IgD-negative memory B cell (primary cell): ENCODE measurements at regions not wholly inside any gene's neighbourhood (a gene's known extent, or its start where the extent isn't known, plus 50 kb on each side); places are given as distances from the start of the nearest gene placed in this dataset.

ENCODE experiments used
- H3K27ac Mint-ChIP-seq, 3 donors: one replicate each; pipeline ENCODE4 v1.8.0; 2020 to 2022; ENCODE audit warnings: mild to moderate bottlenecking in 3 of 3, mixed read lengths in 3 of 3, moderate library complexity in 1 of 3
- H3K27me3 Mint-ChIP-seq: one replicate; pipeline ENCODE4 v1.8.0; 2021; ENCODE audit warnings: mixed read lengths
- H3K36me3 Mint-ChIP-seq: one replicate; pipeline ENCODE4 v1.8.0; 2020; ENCODE audit warnings: mild to moderate bottlenecking, mixed read lengths
- H3K4me1 Mint-ChIP-seq, 3 donors: one replicate each; pipeline ENCODE4 v1.8.0; 2020 to 2022; ENCODE audit warnings: mixed read lengths in 3 of 3, mild to moderate bottlenecking in 1 of 3
- H3K4me3 Mint-ChIP-seq, 4 donors: one replicate each; pipeline ENCODE4 v1.8.0; 2020 to 2022; ENCODE audit warnings: mild to moderate bottlenecking in 4 of 4, mixed read lengths in 4 of 4, moderate library complexity in 3 of 4
- H3K9me3 Mint-ChIP-seq, 3 donors: one replicate each; pipeline ENCODE4 v1.8.0; 2020 to 2021; ENCODE audit warnings: mixed read lengths in 3 of 3, mild to moderate bottlenecking in 1 of 3

DNA sequence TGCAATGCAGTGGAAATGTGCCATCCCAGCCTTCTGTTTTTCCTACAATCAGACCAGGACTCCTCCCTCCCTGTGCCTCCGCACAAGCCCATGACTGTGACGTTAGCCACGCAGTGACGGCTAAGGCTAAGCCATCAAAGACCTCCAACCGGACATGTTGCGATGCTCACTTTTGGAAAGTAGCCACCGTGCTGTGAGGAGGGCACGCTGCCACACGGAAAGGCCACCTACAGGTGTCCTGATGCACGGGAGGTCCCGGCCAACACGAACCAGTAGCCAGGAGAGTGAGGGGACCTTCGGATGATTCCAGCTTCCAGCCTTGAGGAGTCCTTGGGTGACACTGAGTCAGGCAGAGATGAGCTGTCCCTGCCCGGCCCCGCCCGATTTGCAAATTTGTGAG, 53.9 kb downstream of the FOXL1 start:
- Mint-ChIP-seq H3K9me3 (peaks cover 0 to 4% (median 2%) of the 10 kb centered on the region in 3 donors), H3K4me3 (no peak overlapping the region), H3K27me3 (peaks cover 8% of the 10 kb centered on the region), H3K36me3 (no peaks in the 10 kb centered on the region), H3K27ac (no peak overlapping the region), H3K4me1 (peaks cover 0 to 3% (median 0%) of the 10 kb centered on the region in 3 donors)

DNA sequence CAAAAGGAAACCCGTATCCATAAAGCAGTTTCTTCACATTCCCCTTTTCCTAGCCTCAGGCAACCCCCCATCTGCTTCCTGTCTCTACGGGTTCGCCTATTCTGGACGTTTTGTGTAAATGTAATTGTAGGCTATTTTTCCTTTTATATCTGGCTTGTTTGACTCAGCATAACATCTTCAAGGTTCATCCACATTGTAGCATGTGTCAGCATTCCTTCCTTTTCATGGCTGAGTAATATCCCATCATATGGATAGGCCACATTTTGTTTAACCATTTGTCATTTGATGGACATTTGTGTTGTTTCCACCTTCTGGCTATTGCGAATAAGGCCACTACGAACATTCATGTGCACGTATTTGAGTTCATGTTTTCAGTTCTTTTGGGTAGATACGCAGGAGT, 54.6 kb downstream of the FOXL1 start:
- H3K9me3 Mint-ChIP-seq, result peaks cover 0 to 4% (median 2%) of the 10 kb centered on the region in 3 donors
- no peak overlapping the region for H3K27ac Mint-ChIP-seq
- H3K27me3 Mint-ChIP-seq, result peaks cover 12% of the 10 kb centered on the region
- H3K4me3 Mint-ChIP-seq, result no peak overlapping the region
- H3K36me3 Mint-ChIP-seq, result no peaks in the 10 kb centered on the region
- peaks cover 0 to 3% (median 0%) of the 10 kb centered on the region in 3 donors for H3K4me1 Mint-ChIP-seq

DNA sequence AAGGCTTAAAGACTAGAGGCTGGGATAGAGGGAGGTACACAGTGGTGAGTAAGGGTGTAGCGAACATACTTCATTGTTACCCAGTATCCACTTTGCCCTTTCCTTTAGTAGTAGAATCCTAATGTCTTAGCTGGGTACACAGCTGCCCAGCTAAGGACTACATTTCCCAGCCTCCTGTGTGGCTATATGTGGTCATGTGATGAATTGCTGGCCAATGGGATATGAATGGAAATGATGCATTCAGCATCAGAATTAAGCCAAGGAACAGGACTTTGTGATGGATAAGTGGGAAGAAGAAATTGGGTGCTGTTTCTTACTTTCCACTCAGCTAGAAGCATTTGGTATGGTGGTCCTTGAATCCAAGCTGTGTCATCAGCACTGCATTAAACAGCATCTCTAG, 55.9 kb downstream of the FOXL1 start:
- Mint-ChIP-seq H3K9me3 (peaks cover 0 to 8% (median 4%) of the 10 kb centered on the region in 3 donors), H3K4me1 (peaks cover 0 to 3% (median 0%) of the 10 kb centered on the region in 3 donors), H3K27ac (no peak overlapping the region), H3K27me3 (peaks cover 14% of the 10 kb centered on the region), H3K4me3 (no peak overlapping the region), H3K36me3 (no peaks in the 10 kb centered on the region)

DNA sequence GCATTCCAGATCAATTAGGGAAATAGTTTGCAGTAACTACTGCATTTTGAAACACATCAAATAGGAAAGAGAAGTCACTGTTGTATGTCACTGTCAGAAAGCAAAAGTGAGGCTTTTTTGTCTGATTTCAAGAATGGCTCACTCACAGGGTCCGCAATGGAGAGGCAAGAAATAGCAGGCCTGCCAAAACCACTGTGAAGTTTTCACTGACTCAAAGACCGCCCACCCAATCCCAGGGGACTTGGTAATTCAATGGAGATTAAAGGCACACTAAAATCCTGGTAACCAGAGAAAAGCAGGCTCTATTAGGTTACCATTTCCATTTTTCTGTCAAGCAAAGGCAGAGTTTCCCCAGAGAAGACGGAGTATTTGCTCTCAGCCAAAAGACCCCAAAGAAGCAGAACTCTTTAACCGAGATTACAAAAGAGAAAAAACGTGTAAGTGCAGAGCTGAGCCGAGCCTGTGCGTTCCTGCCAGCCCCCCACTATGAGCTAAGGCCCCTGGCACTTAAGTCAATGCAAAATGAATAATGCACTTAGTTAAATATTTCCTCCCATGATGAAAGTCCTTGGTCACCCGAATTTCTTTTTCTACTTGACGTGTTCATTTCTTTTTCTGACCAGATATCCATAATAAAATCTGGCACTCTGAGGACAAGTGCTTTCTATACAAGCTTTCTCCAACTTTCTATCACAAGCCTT, 57.0 kb downstream of the FOXL1 start:
- Mint-ChIP-seq H3K27me3 (peaks cover 13% of the 10 kb centered on the region), H3K9me3 (peaks cover 0 to 8% (median 4%) of the 10 kb centered on the region in 3 donors), H3K4me1 (peaks cover 0 to 3% (median 0%) of the 10 kb centered on the region in 3 donors), H3K36me3 (no peaks in the 10 kb centered on the region), H3K4me3 (no peak overlapping the region), H3K27ac (no peak overlapping the region)

DNA sequence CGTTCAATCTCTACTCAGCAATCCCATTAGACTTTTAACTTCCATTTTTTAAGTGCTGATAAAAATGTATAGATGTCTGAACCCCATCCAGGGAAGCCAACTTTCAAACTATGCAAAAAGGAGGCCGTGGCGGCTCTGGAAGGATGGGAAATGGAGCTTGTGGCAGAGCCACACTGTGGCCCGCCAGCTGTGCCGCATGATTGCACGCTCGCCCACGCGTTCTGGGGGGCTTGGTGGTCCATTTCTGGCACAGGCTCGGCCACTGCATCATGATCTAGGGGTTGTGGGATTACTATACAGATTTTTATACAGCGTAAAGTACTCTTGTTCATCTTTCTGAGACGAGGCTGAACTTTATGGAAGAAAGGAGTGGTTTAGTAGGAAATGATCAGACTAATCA, 57.6 kb downstream of the FOXL1 start:
- peaks cover 0 to 2% (median 0%) of the 10 kb centered on the region in 3 donors for H3K4me1 Mint-ChIP-seq
- H3K4me3 Mint-ChIP-seq, result no peak overlapping the region
- peaks cover 0 to 8% (median 4%) of the 10 kb centered on the region in 3 donors for H3K9me3 Mint-ChIP-seq
- no peak overlapping the region for H3K27ac Mint-ChIP-seq
- peaks cover 13% of the 10 kb centered on the region for H3K27me3 Mint-ChIP-seq
- no peaks in the 10 kb centered on the region for H3K36me3 Mint-ChIP-seq

DNA sequence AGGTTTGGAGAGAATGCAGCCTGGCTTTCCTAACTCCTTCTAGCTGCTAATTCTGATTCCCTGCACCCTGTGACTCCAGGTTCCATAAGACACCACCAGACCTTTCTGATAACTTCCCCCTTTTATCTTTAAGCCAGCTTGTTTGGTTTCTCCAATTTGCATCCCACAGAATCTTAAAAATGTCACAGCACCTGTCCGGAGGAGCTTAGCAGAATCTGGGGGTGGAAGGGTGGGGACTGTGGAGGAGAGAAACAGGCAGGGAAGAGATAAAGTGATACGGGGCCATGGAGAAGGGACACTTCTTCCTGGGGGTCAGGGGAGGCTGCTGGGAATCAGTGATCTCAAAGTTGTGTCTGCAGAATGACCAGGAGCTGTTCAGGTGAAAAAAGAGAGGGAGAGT, 59.4 kb downstream of the FOXL1 start:
- H3K27me3 Mint-ChIP-seq, result peaks cover 11% of the 10 kb centered on the region
- no peak overlapping the region for H3K4me3 Mint-ChIP-seq
- H3K9me3 Mint-ChIP-seq, result peaks cover 1 to 8% (median 4%) of the 10 kb centered on the region in 3 donors
- H3K27ac Mint-ChIP-seq, result no peak overlapping the region
- H3K4me1 Mint-ChIP-seq, result no peaks in the 10 kb centered on the region
- H3K36me3 Mint-ChIP-seq, result no peaks in the 10 kb centered on the region

DNA sequence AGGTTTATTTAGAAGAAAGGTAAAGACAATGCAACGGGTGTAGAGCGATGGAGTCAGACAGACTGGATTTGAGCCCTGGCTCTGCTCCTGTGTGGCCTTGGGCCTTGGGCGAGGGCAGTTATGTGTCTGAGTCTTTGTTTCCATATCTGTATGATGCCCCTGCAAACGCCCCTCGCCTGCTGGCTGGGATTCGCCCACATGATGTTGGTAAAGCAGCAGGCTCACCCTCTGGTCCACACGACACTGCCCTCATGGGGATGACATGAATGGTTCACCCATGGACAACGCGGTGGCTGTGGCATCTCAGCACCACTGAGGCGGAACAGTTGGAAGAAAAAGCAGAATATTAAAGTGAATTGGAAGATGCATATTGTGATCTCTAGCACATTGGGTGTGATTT, 60.3 kb downstream of the FOXL1 start:
- peaks cover 0 to 6% (median 1%) of the 10 kb centered on the region in 3 donors for H3K9me3 Mint-ChIP-seq
- no peak overlapping the region for H3K4me3 Mint-ChIP-seq
- H3K36me3 Mint-ChIP-seq, result no peaks in the 10 kb centered on the region
- no peak overlapping the region for H3K27ac Mint-ChIP-seq
- H3K4me1 Mint-ChIP-seq, result no peaks in the 10 kb centered on the region
- peaks cover 11% of the 10 kb centered on the region for H3K27me3 Mint-ChIP-seq

DNA sequence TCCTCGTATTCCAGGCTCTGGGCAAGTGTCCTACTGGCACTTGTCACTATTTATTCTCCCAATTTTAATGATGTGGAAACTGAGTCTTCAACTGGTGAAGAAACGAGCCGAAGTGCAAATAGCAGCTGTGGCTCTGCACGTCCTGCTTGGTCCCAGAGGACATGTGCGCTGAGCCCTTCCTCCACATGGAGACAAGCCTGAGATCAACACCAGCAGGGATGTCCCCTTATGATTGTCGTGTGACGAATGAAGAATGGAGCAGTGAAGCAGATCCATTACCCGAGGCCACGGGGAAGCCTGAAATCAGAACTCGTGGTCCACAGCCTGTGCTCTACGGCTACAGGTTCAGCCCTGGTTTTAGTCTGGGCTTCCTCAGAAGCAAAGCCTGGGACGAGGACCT, 61.0 kb downstream of the FOXL1 start:
- Mint-ChIP-seq H3K27ac (no peak overlapping the region), H3K4me3 (no peak overlapping the region), H3K27me3 (peaks cover 11% of the 10 kb centered on the region), H3K9me3 (peaks cover 0 to 6% (median 1%) of the 10 kb centered on the region in 3 donors), H3K4me1 (no peaks in the 10 kb centered on the region), H3K36me3 (no peaks in the 10 kb centered on the region)

DNA sequence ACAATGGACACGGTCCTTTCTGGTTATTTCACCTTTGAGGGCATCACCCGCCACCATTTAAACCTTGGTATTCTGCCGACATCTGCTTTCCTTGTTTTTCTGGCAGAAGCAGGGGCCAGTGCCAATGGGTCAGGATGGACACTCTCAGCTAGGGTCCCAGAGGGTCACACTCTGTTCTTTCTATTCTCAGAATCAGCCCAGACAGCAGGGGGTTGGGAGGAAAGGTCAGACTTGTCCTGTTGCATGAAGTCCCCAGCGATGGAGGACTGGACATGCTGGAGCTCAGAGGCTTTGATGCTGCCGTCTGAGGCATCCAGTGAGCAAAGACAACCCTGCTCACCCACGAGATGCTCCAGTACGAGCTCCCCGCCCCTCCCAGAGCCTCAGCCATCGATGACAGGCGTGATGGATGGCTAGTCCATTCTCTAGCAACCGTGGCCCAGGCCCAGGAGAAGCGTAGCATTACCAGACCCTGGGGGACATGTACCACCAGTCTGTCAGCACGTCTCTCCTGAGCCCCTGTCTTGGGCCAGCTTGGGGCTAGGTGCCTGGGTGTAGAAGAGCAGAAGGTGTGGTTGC, 62.0 kb downstream of the FOXL1 start:
- Mint-ChIP-seq H3K4me3 (peak overlapping the region in 1 of 4 donors; percentile 43), H3K4me1 (no peaks in the 10 kb centered on the region), H3K27ac (no peak overlapping the region), H3K9me3 (peaks cover 0 to 6% (median 1%) of the 10 kb centered on the region in 3 donors), H3K27me3 (peaks cover 11% of the 10 kb centered on the region), H3K36me3 (no peaks in the 10 kb centered on the region)

DNA sequence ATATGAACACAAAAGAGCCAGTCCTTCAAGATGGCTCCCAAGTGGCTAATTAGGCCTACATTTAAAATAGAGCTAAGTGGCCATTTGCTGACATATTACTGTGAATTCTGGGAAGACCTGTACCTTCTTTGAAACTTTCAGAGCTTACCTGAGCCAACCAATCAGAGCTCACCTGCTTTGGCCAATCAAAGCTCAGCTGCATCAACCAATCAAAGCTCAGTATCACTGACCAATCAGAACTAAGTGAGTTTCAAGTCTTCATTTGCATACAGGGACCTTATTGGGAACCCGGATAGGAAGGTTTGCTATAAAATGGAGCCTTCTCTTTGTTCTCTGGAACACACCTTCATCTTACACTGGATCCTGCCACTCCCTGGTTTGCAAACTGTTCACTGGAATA, 63.7 kb downstream of the FOXL1 start:
- H3K27ac Mint-ChIP-seq, result no peak overlapping the region
- H3K4me3 Mint-ChIP-seq, result no peak overlapping the region
- H3K9me3 Mint-ChIP-seq, result peaks cover 1 to 9% (median 3%) of the 10 kb centered on the region in 3 donors
- no peaks in the 10 kb centered on the region for H3K4me1 Mint-ChIP-seq
- peaks cover 8% of the 10 kb centered on the region for H3K27me3 Mint-ChIP-seq
- H3K36me3 Mint-ChIP-seq, result no peaks in the 10 kb centered on the region

DNA sequence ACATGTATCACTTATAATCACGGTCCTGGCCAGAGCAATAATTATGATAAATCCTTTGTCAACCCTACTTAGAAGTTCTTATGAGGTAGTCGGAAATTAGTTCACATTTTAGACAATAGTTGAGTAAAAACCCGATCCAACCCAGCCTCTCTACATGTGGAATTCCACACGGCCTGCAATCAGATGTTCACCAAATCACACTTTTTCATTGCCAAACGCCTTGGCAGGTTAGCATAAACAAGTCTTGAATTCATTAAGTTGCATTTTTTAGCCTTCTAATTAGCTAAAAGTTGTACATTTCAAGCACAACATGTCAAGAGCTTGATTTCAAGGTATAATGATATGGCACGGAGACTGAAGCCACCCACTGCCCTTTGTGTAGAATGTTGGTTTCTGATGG, 65.3 kb downstream of the FOXL1 start:
- peaks cover 1 to 8% (median 7%) of the 10 kb centered on the region in 3 donors for H3K9me3 Mint-ChIP-seq
- H3K27me3 Mint-ChIP-seq, result peaks cover 1% of the 10 kb centered on the region
- H3K4me3 Mint-ChIP-seq, result no peak overlapping the region
- no peak overlapping the region for H3K27ac Mint-ChIP-seq
- no peaks in the 10 kb centered on the region for H3K36me3 Mint-ChIP-seq
- no peaks in the 10 kb centered on the region for H3K4me1 Mint-ChIP-seq

DNA sequence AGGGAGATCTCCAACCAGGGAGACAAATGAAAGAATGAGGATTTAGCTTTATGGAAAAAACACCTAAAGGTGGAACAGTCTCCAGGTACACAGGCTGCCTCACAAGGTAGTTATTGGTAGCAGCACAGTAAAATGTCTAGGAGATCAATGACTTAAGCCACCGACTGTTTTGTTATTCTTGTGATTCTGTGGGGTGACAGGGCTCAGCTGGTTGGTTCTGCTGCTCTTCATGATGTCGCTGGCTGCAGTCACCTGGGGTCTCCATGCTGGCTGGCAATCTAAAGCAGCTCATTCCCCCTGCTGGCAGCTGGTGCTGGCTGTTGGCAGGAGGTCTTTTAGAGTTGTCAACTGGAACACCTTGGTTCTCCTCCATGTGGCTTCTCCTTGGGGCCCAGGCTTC, 69.2 kb downstream of the FOXL1 start:
- H3K4me3 Mint-ChIP-seq, result no peak overlapping the region
- no peak overlapping the region for H3K27ac Mint-ChIP-seq
- no peaks in the 10 kb centered on the region for H3K36me3 Mint-ChIP-seq
- peaks cover 1% of the 10 kb centered on the region for H3K27me3 Mint-ChIP-seq
- H3K9me3 Mint-ChIP-seq, result peaks cover 0 to 8% (median 7%) of the 10 kb centered on the region in 3 donors
- H3K4me1 Mint-ChIP-seq, result no peaks in the 10 kb centered on the region

DNA sequence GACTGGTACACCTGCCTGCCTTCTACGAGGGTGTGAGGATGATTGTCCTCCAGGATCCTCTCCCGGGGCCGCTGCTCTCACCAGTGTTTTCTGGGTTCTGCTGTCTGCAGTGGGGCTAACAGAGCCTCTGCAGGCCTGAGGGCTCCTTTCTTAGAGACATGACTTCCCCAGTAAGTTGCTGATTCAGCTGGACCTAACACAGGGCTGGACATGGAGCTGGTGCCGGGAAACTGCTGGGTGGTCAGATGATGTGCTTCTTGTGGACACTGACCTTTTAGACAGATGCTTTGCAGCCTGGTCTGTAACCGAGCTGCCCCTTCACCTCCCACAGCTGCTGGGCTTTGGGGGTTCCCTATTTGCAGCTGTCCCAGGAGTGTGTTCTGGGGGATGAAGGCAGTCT, 71.5 kb downstream of the FOXL1 start:
- no peak overlapping the region for H3K4me3 Mint-ChIP-seq
- no peaks in the 10 kb centered on the region for H3K36me3 Mint-ChIP-seq
- H3K27me3 Mint-ChIP-seq, result peaks cover 1% of the 10 kb centered on the region
- peaks cover 0 to 16% (median 7%) of the 10 kb centered on the region in 3 donors for H3K9me3 Mint-ChIP-seq
- H3K4me1 Mint-ChIP-seq, result no peaks in the 10 kb centered on the region
- no peak overlapping the region for H3K27ac Mint-ChIP-seq

DNA sequence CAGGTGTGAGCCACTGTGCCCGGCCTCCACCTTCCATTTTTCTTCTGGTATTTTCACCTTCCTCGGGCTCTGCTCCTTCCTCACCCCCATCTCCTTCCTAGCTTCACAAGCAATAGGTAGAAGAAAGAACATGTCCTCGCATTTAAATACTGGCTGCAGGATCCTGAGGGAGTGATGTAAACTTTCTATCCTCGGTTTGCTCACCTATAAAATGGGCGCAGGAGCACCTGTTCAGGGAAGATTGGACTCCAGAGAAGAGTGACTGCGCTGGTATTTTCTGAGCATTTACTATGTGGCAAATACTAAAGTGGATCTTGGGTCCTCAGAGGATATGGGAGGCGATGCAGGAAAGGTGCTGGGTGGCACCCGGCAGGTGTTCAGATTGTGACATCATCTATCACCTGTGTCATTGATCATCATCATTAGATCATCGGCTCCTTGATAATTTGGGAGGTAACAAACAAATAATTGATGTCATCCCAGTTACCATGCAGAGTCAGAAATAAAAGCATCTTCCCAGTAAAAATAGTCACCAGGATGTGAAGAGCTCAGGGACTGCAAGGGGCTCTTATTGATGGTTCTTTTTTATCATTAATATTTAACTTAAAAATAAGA, 72.8 kb downstream of the FOXL1 start:
- Mint-ChIP-seq H3K4me3 (no peak overlapping the region), H3K9me3 (peaks cover 0 to 16% (median 7%) of the 10 kb centered on the region in 3 donors), H3K4me1 (no peaks in the 10 kb centered on the region), H3K27me3 (peaks cover 2% of the 10 kb centered on the region), H3K27ac (no peak overlapping the region), H3K36me3 (no peaks in the 10 kb centered on the region)

DNA sequence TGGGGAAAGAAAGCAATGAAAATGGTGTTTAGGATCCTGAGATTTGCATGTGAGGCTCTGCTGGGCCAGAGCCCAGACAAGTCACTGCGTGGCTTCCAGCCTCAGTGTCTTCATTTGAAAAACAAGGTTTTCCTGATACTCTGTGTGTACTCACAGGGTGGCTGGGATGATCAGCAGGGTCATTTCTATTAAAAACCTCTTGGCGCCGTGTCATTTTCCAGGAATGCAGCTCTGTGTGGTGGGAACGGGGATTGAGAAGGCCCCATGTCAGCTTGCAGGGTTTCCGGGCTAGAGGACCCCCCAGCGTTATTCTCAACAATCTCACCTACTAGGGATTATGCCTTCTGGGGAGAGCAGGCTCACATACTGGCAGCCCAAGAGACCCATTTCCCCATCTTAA, 73.5 kb downstream of the FOXL1 start:
- H3K27ac Mint-ChIP-seq, result no peak overlapping the region
- peaks cover 0 to 16% (median 5%) of the 10 kb centered on the region in 3 donors for H3K9me3 Mint-ChIP-seq
- no peak overlapping the region for H3K4me3 Mint-ChIP-seq
- peaks cover 4% of the 10 kb centered on the region for H3K27me3 Mint-ChIP-seq
- no peaks in the 10 kb centered on the region for H3K36me3 Mint-ChIP-seq
- no peaks in the 10 kb centered on the region for H3K4me1 Mint-ChIP-seq
